ENCODE measurements at regions not wholly inside any gene's neighbourhood (a gene's known extent, or its start where the extent isn't known, plus 50 kb on each side); places are given as distances from the start of the nearest gene placed in this dataset.
"Not testable (repeated sequence)": the region's sequence is repeated elsewhere in the genome, so short reads cannot be mapped to it uniquely, and the experiment has no call there.

GRCh38 chr16:13483121-13483520 lies 436.8 kb upstream of the ERCC4 start:
- WGBS = 92% methylated on average over 3 of the region's 3 CpGs
- DNase-seq (ENCODE audit: low spot score) = no peak
- H3K4me3 ChIP-seq (ENCODE audit: low read depth in 1 of 3, low read length in 3 of 3) = no peak overlapping the region

DNA sequence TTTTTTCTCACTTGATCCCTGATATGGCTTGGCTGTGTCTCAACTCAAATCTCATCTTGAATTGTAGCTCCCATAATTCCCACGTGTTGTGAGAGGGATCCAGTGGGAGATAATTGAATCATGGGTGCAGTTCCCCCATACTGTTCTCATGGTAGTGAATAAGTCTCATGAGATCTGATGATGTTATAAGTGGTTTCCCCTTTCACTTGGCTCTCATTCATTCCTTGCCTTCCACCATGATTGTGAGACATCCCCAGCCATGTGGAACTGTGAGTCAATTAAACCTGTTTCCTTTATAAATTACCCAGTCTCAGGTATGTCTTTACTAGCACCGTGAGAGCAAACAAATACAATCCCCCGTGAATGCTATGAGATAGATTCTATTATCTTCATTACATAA lies 430.5 kb upstream of the ERCC4 start:
- H3K9ac ChIP-seq (ENCODE audit: low read depth in 1 of 2, low read length in 2 of 2); H3K4me1 ChIP-seq (ENCODE audit: control insufficient read depth in 4 of 4, insufficient read depth in 4 of 4, low read length in 3 of 4); H3K27me3 ChIP-seq (ENCODE audit: control insufficient read depth in 4 of 4, insufficient read depth in 4 of 4, low read length in 3 of 4); H3K4me3 ChIP-seq (ENCODE audit: low read depth in 1 of 3, low read length in 3 of 3); H3K36me3 ChIP-seq (ENCODE audit: control insufficient read depth in 4 of 4, insufficient read depth in 3 of 4, low read depth in 1 of 4, low read length in 3 of 4); H3K27ac ChIP-seq (ENCODE audit: low read depth in 1 of 2, low read length in 2 of 2); DNase-seq (ENCODE audit: low spot score); H3K9me3 ChIP-seq (ENCODE audit: control insufficient read depth in 4 of 4, low read length in 3 of 4): not testable (repeated sequence)
- WGBS = 92% methylated on average over 3 of the region's 3 CpGs

More at GRCh38 chr16:13483121-13483520, 436.8 kb upstream of the ERCC4 start:
- H3K36me3 ChIP-seq (ENCODE audit: control insufficient read depth in 4 of 4, insufficient read depth in 3 of 4, low read depth in 1 of 4, low read length in 3 of 4) = peaks cover 0 to 22% (median 16%) of the 10 kb centered on the region in 4 donors
- no peaks in the 10 kb centered on the region for H3K27me3 ChIP-seq (ENCODE audit: control insufficient read depth in 4 of 4, insufficient read depth in 4 of 4, low read length in 3 of 4)
- no peaks in the 10 kb centered on the region for H3K4me1 ChIP-seq (ENCODE audit: control insufficient read depth in 4 of 4, insufficient read depth in 4 of 4, low read length in 3 of 4)
- no peak for TF ChIP-seq NR2F2 (IDR thresholded peaks at IDR 0.05)
- no peak for TF ChIP-seq JUND (IDR thresholded peaks at IDR 0.05)
- no peak for TF ChIP-seq RXRA (IDR thresholded peaks at IDR 0.05)
- TF ChIP-seq, protein P1, sequence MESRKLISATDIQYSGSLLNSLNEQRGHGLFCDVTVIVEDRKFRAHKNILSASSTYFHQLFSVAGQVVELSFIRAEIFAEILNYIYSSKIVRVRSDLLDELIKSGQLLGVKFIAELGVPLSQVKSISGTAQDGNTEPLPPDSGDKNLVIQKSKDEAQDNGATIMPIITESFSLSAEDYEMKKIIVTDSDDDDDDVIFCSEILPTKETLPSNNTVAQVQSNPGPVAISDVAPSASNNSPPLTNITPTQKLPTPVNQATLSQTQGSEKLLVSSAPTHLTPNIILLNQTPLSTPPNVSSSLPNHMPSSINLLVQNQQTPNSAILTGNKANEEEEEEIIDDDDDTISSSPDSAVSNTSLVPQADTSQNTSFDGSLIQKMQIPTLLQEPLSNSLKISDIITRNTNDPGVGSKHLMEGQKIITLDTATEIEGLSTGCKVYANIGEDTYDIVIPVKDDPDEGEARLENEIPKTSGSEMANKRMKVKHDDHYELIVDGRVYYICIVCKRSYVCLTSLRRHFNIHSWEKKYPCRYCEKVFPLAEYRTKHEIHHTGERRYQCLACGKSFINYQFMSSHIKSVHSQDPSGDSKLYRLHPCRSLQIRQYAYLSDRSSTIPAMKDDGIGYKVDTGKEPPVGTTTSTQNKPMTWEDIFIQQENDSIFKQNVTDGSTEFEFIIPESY (IDR thresholded peaks at IDR 0.05) = no peak
- TF ChIP-seq RAD21 (IDR thresholded peaks at IDR 0.05) = no peak
- TF ChIP-seq, protein P2, sequence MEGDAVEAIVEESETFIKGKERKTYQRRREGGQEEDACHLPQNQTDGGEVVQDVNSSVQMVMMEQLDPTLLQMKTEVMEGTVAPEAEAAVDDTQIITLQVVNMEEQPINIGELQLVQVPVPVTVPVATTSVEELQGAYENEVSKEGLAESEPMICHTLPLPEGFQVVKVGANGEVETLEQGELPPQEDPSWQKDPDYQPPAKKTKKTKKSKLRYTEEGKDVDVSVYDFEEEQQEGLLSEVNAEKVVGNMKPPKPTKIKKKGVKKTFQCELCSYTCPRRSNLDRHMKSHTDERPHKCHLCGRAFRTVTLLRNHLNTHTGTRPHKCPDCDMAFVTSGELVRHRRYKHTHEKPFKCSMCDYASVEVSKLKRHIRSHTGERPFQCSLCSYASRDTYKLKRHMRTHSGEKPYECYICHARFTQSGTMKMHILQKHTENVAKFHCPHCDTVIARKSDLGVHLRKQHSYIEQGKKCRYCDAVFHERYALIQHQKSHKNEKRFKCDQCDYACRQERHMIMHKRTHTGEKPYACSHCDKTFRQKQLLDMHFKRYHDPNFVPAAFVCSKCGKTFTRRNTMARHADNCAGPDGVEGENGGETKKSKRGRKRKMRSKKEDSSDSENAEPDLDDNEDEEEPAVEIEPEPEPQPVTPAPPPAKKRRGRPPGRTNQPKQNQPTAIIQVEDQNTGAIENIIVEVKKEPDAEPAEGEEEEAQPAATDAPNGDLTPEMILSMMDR (IDR thresholded peaks at IDR 0.05; ENCODE audit: low read depth, low read length, missing input control) = no peak
- TF ChIP-seq SP1 (IDR thresholded peaks at IDR 0.05) = no peak
- no peak for TF ChIP-seq ATF3 (IDR thresholded peaks at IDR 0.05)
- no peak for TF ChIP-seq YY1 (IDR thresholded peaks at IDR 0.05)
- TF ChIP-seq EGR1 (IDR thresholded peaks at IDR 0.05; ENCODE audit: low read depth in 2 of 2) = no peak
- TF ChIP-seq HNF4G (IDR thresholded peaks at IDR 0.05) = no peak
- TF ChIP-seq GABPA (IDR thresholded peaks at IDR 0.05 in 1 of 2, conservative IDR thresholded peaks at IDR 0.05 in 1 of 2) = no peak
- no peak for TF ChIP-seq FOXA1 (IDR thresholded peaks at IDR 0.05)
- TF ChIP-seq MAX (IDR thresholded peaks at IDR 0.05) = no peak
- no peak overlapping the region for H3K27ac ChIP-seq (ENCODE audit: low read depth in 1 of 2, low read length in 2 of 2)
- H3K9ac ChIP-seq (ENCODE audit: low read depth in 1 of 2, low read length in 2 of 2) = no peak overlapping the region
- H3K9me3 ChIP-seq (ENCODE audit: control insufficient read depth in 4 of 4, low read length in 3 of 4) = peaks cover 0 to 5% (median 4%) of the 10 kb centered on the region in 4 donors

DNA sequence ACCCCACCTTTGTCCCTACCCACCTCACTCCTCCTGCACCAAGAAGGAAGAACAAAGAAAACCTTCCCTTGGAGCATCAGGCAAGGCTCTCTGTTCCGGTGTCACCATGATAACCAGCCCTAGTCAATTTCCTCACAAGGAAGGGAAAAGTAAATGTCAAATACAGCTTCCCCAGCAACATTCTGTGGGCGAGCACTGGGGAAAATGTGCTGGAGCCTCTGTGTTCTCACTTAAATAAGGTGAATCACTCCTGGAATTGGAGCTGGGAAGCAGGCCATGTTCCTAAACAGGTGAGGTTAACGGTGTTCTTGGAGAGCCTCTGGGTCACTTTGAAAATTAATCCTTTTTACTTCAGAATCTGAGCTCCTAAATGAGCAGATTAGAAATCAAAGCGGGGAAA lies 427.9 kb upstream of the ERCC4 start:
- Histone ChIP-seq H3K4me1 (ENCODE audit: control insufficient read depth in 4 of 4, insufficient read depth in 4 of 4, low read length in 3 of 4) (no peaks in the 10 kb centered on the region), H3K9ac (ENCODE audit: low read depth in 1 of 2, low read length in 2 of 2) (no peak overlapping the region), H3K36me3 (ENCODE audit: control insufficient read depth in 4 of 4, insufficient read depth in 3 of 4, low read depth in 1 of 4, low read length in 3 of 4) (peaks cover 0 to 2% (median 0%) of the 10 kb centered on the region in 4 donors), H3K4me3 (ENCODE audit: low read depth in 1 of 3, low read length in 3 of 3) (no peak overlapping the region), H3K27ac (ENCODE audit: low read depth in 1 of 2, low read length in 2 of 2) (no peak overlapping the region), H3K27me3 (ENCODE audit: control insufficient read depth in 4 of 4, insufficient read depth in 4 of 4, low read length in 3 of 4) (no peaks in the 10 kb centered on the region), H3K9me3 (ENCODE audit: control insufficient read depth in 4 of 4, low read length in 3 of 4) (no peaks in the 10 kb centered on the region)
- no peak for DNase-seq (ENCODE audit: low spot score)
- TF ChIP-seq EGR1 (IDR thresholded peaks at IDR 0.05; ENCODE audit: low read depth in 2 of 2) = no peak
- TF ChIP-seq HNF4G (IDR thresholded peaks at IDR 0.05) = no peak
- TF ChIP-seq, protein P1 (IDR thresholded peaks at IDR 0.05) = no peak
- no peak for TF ChIP-seq FOXA1 (IDR thresholded peaks at IDR 0.05)
- TF ChIP-seq FOXA2 (IDR thresholded peaks at IDR 0.05) = no peak
- TF ChIP-seq, protein P2 (IDR thresholded peaks at IDR 0.05; ENCODE audit: low read depth, low read length, missing input control) = no peak
- TF ChIP-seq HNF4A (conservative IDR thresholded peaks at IDR 0.05) = no peak
- TF ChIP-seq GABPA (IDR thresholded peaks at IDR 0.05 in 1 of 2, conservative IDR thresholded peaks at IDR 0.05 in 1 of 2) = no peak
- TF ChIP-seq RXRA (IDR thresholded peaks at IDR 0.05) = no peak
- TF ChIP-seq YY1 (IDR thresholded peaks at IDR 0.05) = no peak
- no peak for TF ChIP-seq ATF3 (IDR thresholded peaks at IDR 0.05)
- 85% methylated on average over 4 of the region's 4 CpGs for WGBS

Measured in liver (tissue), 8 donors.